ENCODE measurements at regions not wholly inside any gene's neighbourhood (a gene's known extent, or its start where the extent isn't known, plus 50 kb on each side); places are given as distances from the start of the nearest gene placed in this dataset.
"Not testable (repeated sequence)": the region's sequence is repeated elsewhere in the genome, so short reads cannot be mapped to it uniquely, and the experiment has no call there.

GRCh38 chrX:150236327-150236726 is 126.8 kb upstream of the MAMLD1 start:
- no peak for DNase-seq (ENCODE audit: low read depth)

- no peak for DNase-seq (ENCODE audit: low read depth)
Observed at GRCh38 chrX:150238632-150239382, 124.3 kb upstream of the MAMLD1 start.

- no peak for DNase-seq (ENCODE audit: low read depth)
Observed at GRCh38 chrX:150239946-150240642, 123.0 kb upstream of the MAMLD1 start.

GRCh38 chrX:150240643-150240970 is 122.5 kb upstream of the MAMLD1 start:
- DNase-seq (ENCODE audit: low read depth), result no peak

GRCh38 chrX:150253959-150254620 is 109.0 kb upstream of the MAMLD1 start:
- no peak for DNase-seq (ENCODE audit: low read depth)

- DNase-seq (ENCODE audit: low read depth), result no peak
Observed at GRCh38 chrX:150254909-150255308, 108.2 kb upstream of the MAMLD1 start.

- no peak for DNase-seq (ENCODE audit: low read depth)
Observed at GRCh38 chrX:150255441-150256296, 107.4 kb upstream of the MAMLD1 start.

- DNase-seq (ENCODE audit: low read depth), result no peak
Observed at GRCh38 chrX:150256297-150256650, 106.8 kb upstream of the MAMLD1 start.

- DNase-seq (ENCODE audit: low read depth), result no peak
Observed at GRCh38 chrX:150257353-150258175, 105.6 kb upstream of the MAMLD1 start.

- DNase-seq (ENCODE audit: low read depth), result no peak
Observed at GRCh38 chrX:150258176-150258425, 105.0 kb upstream of the MAMLD1 start.

GRCh38 chrX:150258463-150259430 is 104.4 kb upstream of the MAMLD1 start:
- DNase-seq (ENCODE audit: low read depth), result no peak

- DNase-seq (ENCODE audit: low read depth), result no peak
Observed at GRCh38 chrX:150262456-150262855, 100.7 kb upstream of the MAMLD1 start.

- no peak for DNase-seq (ENCODE audit: low read depth)
Observed at GRCh38 chrX:150268839-150269355, 94.2 kb upstream of the MAMLD1 start.

- DNase-seq (ENCODE audit: low read depth), result no peak
Observed at GRCh38 chrX:150269605-150270254, 93.4 kb upstream of the MAMLD1 start.

- no peak for DNase-seq (ENCODE audit: low read depth)
Observed at GRCh38 chrX:150270622-150271021, 92.5 kb upstream of the MAMLD1 start.

GRCh38 chrX:150273575-150274294 is 89.4 kb upstream of the MAMLD1 start:
- DNase-seq (ENCODE audit: low read depth), result not testable (repeated sequence)

GRCh38 chrX:150282953-150283352 is 80.2 kb upstream of the MAMLD1 start:
- no peak for DNase-seq (ENCODE audit: low read depth)

- no peak for DNase-seq (ENCODE audit: low read depth)
Observed at GRCh38 chrX:150291014-150291413, 72.1 kb upstream of the MAMLD1 start.
